NCI-H2081 treated with DMSO at 0.1 percent for 48 hours (cell line): ENCODE measurements at regions not wholly inside any gene's neighbourhood (a gene's known extent, or its start where the extent isn't known, plus 50 kb on each side); places are given as distances from the start of the nearest gene placed in this dataset.

Experiments used
- DNase-seq: peaks from one replicate; lab custom pipeline; 2025; lab: John Stamatoyannopoulos, UW

GRCh38 chr11:134531327-134532130, 119.5 kb upstream of the B3GAT1 start:
- no peak for DNase-seq

GRCh38 chr11:134530636-134531326, 118.7 kb upstream of the B3GAT1 start:
- no peak for DNase-seq

- no peak for DNase-seq
Observed at GRCh38 chr11:134529212-134530096, 117.4 kb upstream of the B3GAT1 start.

GRCh38 chr11:134528453-134528852, 116.4 kb upstream of the B3GAT1 start:
- no peak for DNase-seq

DNA sequence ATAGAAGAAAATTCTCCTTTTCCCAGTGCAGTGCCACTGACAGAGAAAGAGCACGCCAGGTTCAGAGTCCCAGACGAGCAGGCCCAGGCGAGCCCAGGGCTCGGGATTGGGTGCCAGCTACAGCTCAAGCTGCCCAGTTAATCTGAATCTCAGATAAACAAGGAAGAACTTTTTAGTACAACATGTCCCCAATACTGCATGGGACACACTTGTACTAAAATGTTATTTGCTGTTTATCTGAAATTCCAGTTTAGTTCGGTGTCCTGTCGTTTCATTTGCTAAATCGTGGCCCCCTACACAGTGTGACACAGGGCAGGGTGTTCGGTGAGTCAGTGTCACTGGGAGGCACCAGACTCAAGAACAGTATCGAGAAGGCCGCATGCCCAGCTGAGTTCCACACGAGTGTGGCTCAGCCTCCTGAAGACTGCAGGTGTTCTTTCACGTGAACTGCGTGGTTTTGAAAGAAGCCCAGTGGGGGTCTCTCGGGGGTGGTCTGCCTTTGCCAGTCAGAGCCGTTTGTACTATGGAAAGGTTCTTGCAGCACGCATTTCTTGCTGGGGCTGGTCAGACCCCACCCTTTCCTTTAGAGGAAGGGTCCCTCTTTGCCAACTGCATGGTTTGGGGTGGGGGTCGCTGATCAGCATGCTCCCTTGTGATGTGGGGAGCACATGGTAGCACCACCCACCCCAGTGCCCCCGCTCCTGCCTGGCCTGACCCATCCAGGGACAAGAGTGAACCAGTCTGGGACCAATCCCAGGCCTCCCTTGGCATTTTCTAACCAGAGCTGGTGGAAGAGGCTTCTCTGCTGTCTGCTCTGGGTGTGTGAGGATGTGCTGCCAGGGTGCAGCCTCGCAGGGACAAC, 115.6 kb upstream of the B3GAT1 start:
- DNase-seq: no peak

GRCh38 chr11:134524896-134525845, 113.1 kb upstream of the B3GAT1 start:
- DNase-seq: no peak

DNA sequence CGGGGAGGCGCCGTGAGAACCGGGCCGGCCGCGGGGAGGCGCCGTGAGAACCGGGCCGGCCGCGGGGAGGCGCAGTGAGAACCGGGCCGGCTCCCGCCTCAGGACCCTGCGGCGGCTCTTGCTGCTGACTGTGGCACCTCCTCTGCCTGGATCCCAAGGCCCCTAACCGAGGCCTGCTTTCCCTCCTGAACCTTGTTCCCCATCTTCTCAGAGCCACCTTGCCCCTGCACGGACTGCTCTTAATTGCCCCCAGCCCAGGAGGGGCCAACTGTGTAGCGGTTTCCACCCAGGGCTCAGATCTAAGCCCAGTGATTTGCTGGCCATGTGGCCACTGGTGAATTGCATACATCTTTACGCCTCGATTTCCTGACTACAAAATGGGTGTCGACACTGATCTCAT, 112.2 kb upstream of the B3GAT1 start:
- no peak for DNase-seq

GRCh38 chr11:134522782-134523570, 110.9 kb upstream of the B3GAT1 start:
- no peak for DNase-seq

DNA sequence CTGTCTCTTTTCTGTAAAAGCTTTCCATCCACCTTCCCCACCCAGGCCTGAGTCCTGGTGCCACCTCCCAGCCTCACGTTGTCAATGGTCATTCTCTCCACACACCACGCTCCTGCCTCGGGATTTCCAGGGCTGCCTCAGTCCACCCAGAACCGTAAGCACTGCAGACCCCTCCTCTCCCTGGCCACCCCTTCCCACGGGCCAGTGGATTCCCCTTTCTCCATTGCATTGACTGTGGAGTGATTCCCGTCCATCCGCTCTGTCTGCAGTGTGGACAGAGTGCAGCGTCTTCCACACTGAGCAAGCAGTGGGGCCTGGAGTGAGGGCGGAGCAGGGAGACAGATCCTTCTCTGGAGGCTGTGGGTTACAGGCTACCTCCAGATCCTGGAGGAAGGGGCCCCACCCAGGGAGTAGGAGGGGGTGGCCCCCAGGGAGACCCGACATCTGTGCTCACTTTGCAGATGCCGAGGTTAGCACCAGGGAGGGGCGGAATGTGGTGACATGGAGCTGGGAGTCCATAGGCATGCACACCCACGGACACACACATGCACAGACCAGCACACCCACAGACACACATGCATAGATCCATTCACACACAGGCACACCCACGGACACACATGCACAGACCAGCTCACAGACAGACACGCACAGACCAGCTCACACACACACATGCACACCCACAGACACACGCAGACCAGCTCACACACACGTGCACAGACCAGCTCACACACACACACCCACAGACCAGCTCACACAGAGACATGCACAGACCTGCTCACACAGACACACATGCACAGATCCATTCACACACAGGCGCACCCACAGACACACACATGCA, 109.6 kb upstream of the B3GAT1 start:
- no peak for DNase-seq

DNA sequence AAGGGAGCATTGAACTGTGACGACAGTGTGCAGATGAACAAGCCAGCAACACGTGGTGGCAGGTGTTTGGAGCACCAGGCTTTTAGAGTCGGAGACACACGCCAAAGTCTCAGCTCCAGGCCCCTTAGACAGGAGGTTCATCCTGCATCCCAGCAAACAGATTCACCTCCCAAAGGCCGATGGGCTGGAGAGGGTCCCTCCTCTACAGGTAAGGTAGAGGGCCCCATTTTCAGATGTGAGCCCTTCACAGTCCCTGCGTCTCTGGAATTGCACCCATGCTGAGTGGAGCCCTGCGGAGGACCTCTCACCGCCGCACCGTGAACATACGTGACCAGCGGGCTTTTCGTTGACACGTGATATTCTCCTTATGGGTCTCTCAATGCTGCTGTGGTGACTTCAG, 109.0 kb upstream of the B3GAT1 start:
- DNase-seq: no peak

GRCh38 chr11:134519788-134520187, 107.7 kb upstream of the B3GAT1 start:
- no peak for DNase-seq

GRCh38 chr11:134519390-134519750, 107.3 kb upstream of the B3GAT1 start:
- no peak for DNase-seq

DNA sequence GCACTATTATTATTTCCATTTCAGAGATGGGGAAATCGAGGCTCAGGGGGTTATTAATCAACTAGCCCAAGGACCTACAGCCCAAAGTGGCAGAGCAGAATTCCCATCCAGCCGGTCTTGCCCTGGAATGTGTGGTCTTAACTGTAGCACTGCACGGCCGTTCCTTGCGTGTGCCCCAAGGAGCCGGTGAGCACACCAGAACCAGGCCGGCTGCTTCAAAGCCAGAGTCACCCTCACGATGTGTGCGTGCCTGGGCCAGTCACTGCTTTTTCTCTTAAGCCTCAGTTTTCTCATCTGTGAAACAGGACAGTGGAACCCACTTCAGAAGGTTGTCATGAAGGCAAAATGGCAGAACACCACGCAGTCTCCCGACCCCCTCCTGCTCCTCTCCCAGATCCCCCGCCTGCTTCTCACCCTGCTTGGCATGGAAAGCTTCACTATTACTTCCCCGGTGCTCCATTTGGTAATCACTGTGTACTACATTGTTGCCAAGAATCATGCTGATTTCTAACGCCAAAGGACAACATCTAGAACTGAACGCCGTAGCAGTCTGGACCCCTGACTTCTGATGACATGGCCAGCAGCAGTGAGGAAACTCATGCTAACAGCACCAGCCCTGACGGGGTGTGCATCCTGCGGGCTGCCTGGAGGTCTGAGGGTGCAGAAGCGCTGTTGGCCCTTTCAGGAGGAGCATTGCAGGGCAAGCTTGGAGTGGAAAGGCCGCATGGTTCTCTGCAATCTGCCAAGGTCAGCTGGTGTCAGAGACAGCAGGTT, 106.8 kb upstream of the B3GAT1 start:
- no peak for DNase-seq

- DNase-seq: no peak
Observed at GRCh38 chr11:134517621-134518293, 105.7 kb upstream of the B3GAT1 start.

GRCh38 chr11:134517115-134517514, 105.1 kb upstream of the B3GAT1 start:
- no peak for DNase-seq

- DNase-seq: no peak
Observed at GRCh38 chr11:134516529-134516928, 104.5 kb upstream of the B3GAT1 start.
